ENCODE measurements at regions not wholly inside any gene's neighbourhood (a gene's known extent, or its start where the extent isn't known, plus 50 kb on each side); places are given as distances from the start of the nearest gene placed in this dataset.

GRCh38 chr10:3312403-3312940 lies 139.9 kb upstream of the PITRM1 start:
- TF ChIP-seq TAF1 (IDR thresholded peaks at IDR 0.05; ENCODE audit: borderline replicate concordance, low read depth, low read length) (no peak), POLR2AphosphoS5 (IDR thresholded peaks at IDR 0.05; ENCODE audit: low read depth, low read length) (no peak)

Measured in GM12892 (cell line).